HG02840 (cell line): ENCODE measurements at regions not wholly inside any gene's neighbourhood (a gene's known extent, or its start where the extent isn't known, plus 50 kb on each side); places are given as distances from the start of the nearest gene placed in this dataset.

ENCODE experiments used
- ATAC-seq: cut with Tn5 transposase; IDR thresholded peaks from one replicate; pipeline ENCODE4 v1.9.1; 2021; ENCODE audit warnings: mild to moderate bottlenecking, moderate library complexity, moderate number of reproducible peaks; ENCODE audit not compliant: unreplicated experiment, low FRiP score

DNA sequence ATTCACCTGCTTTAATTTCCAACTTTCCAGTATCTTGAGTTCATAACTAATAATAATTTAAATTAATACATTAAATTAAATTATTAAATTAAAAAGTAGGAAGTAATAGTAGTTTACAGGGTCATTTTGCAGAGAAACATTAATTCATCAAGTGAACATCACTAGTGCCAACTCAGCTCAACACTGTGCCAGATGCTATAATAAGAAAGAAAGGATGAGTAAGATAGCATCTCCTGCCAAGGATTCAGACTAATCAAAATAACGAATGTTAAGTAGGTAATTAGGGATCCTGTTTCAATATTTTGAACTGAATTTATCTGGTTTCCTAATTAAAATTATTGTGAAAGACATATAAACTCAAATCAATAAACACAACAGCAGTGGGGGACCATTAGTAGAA, 596.7 kb downstream of the SLC6A15 start:
- no peak for ATAC-seq

- no peak for ATAC-seq
These were observed 599.3 kb downstream of the SLC6A15 start for GRCh38 chr12:84313323-84313675.

DNA sequence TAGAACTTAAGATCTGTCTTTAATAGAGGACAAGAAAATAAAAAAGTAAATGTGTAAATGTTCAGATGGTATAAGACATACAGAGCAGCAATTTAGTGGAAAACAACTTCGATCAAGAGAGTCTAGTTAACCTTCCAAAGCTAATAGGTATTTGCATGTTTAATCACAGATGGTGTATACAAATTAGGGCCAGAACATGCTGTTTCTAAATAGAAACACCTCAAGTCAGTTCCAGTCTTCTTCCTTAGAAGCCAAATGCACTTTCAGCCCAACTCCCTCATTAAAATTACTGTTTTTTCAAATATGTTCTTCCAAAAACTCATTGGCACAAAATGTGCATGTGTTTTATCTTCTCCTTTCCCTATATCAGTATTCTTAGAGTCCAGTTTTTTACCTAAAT, 604.4 kb downstream of the SLC6A15 start:
- ATAC-seq: no peak

- ATAC-seq: no peak
These were observed 607.5 kb downstream of the SLC6A15 start for GRCh38 chr12:84305144-84305543.

- no peak for ATAC-seq
These were observed 618.4 kb downstream of the SLC6A15 start for GRCh38 chr12:84294246-84294645.

GRCh38 chr12:84290168-84290567, 622.4 kb downstream of the SLC6A15 start:
- ATAC-seq: no peak

DNA sequence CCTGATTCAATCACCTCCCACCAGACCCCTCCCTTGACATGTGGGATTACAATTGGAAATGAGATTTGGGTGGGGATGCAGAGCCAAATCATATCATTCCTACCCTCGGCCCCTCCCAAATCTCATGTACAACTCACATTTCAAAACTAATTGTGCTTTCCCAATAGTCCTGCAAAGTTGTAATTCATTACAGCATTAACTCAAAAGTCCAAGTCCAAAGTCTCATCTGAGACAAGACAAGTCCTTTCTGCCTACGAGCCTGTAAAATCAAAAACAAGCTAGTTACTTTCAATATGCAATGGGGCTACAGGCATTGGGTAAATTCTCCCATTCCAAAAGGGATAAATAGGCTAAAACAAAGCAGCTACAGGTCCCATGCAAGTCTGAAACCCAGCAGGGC, 634.6 kb downstream of the SLC6A15 start:
- ATAC-seq: no peak

- ATAC-seq: no peak
These were observed 636.4 kb downstream of the SLC6A15 start for GRCh38 chr12:84276215-84276614.

- no peak for ATAC-seq
These were observed 640.3 kb downstream of the SLC6A15 start for GRCh38 chr12:84272324-84272723.

GRCh38 chr12:84270470-84271140, 642.0 kb downstream of the SLC6A15 start:
- ATAC-seq: no peak

DNA sequence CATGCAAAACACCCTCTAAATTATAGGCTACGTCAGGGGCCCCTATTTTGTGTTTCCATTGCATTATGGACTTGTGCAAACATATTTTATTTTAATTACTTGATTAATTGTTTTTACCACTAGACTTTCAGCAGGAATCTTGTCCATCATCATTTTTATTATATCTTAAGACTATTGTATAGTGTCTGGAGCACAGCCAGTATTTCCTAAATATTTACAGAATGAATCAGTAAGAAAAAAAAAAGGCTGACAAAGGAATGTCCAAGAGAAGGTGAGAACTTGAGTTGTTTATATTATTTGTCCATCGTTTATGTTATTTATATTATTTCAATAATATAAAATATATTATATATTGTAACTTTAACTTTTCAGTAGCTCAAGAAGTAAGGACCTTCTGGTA, 664.7 kb downstream of the SLC6A15 start:
- ATAC-seq: no peak

DNA sequence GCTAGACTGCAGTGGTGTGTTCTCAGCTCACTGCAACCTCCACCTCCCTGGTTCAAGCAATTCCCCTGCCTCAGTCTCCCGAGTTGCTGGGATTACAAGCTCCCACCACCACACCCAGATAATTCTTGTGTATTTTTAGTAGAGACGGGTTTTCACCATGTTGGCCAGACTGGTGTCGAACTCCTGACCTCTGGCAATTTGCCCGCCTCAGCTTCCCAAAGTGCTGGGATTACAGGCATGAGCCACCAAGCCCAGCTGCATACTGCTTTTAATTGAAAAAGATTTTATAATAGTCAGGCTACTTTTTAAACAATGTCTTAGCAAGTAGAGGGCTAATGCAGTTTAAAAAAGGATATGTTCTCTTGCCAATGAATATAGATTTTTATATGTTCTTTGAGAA, 668.9 kb downstream of the SLC6A15 start:
- no peak for ATAC-seq

DNA sequence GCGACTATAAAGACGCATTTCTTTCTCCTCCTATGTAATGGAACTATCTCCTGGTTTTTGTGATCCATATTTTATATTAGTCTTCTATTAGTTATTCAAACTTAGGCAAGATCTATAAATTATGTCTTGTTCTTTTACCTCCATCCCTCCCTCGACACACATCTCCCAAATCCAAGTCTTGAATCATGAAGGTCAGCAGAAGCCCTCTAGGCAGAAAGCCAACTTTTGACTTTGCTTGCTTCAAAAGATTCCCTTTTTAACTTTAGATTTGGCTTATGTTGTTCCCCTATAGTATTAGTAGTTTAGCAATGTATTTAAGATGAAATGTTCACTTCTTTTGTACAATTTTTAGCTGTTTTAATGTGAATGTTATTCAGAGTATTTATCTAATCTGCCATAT, 689.8 kb downstream of the SLC6A15 start:
- ATAC-seq: no peak

GRCh38 chr12:84218406-84218805, 694.2 kb downstream of the SLC6A15 start:
- ATAC-seq: no peak

DNA sequence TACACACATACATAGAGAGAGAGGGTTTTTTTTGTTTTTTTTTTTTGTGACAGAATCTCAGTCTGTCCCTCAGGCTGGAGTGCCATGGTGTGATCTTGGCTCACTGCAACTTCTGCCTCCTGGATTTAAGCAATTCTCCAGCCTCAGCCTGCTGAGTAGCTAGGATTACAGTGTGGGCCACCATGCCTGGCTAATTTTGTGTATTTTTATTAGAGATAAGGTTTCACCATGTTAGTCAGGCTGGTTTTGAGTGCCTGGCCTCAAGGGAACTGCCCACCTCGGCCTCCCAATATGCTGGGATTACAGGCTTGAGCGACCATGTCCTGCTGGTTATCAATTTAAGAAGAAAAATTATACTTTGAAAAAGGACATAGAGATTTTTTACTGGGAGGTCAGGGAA, 710.6 kb downstream of the SLC6A15 start:
- no peak for ATAC-seq

GRCh38 chr12:84198294-84198946, 714.2 kb downstream of the SLC6A15 start:
- ATAC-seq: no peak

DNA sequence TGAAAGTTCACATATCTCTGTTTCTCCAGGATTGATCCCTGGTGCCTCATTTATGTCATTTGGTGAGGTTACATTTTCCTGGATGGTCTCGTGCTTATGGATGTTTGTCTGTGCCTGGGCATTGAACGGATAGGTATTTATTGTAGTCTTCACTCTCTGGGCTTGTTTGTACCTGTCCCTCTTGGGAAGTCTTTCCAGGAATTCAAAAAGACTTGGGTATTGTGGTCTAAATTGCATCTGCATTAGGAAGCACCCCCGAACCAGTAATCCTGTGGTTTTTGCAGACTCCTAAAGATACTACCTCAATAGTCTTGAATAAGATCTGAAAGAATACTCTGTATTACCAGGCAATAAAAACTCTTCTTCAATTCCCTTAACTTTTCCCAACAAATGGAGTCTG, 720.8 kb downstream of the SLC6A15 start:
- ATAC-seq: no peak

DNA sequence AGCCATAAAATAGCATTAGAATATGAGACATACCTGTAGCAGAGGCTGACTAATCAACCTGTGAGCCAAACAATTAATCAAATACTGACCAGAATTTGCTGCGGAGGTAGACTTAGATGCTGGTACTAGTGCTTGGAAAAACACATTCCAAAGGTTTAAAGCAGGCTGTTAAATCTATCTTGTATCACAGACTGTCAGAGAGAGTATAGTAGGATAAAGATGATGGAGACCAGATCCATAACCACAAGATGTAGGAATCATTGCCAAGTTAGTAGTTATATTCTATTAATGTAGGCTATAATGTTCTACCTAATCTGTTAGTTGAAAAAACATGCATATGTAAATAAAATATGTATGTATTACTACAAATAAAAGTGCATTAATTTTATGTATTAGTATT, 726.2 kb downstream of the SLC6A15 start:
- ATAC-seq: no peak

DNA sequence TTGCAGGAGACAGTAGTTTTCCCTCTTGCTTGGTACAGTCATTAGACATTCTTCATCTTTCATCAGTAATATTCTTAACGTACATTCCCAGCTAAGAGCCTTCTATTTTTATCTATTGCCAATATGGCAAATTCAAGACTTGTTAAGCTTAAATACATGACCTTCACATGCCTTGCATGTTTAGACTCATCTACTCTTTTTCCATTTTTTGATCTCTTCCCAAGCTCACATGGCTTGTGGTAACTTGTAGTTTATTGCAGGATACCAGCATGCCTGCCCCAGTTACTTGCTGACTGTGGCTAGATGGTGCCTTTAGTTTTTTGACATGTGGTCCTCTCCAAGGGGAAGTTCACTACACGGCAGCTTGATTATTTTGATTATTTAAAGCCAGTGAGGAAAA, 729.0 kb downstream of the SLC6A15 start:
- no peak for ATAC-seq

GRCh38 chr12:84174115-84174514, 738.5 kb downstream of the SLC6A15 start:
- no peak for ATAC-seq

DNA sequence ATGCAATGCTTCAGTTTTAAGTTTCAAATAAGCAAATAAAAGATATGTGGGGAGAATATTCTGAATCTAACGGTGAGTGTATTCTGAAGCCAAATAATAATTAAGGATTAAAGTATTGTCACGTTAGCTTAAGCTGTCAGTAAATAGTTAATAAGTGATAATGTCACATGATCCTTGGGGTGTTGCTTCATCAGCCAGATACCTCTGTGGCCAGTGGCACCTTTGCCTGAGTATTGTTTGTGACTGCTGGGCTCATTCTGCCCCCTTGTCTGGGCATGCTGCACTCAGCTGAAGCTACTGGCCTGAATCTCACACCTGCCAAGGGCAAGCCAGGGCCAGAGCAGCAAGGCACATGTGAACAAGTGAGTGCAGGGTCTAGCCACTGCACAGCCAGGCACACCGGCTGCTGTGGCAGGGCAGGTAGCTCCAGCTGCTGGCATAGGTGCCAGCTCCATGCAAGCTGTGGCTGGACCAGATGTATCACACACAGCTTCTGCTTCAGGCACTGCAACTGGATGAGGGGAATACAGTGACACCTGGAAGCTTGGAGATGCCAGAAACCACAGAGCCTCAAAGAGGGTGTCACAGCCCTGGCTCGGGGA, 739.7 kb downstream of the SLC6A15 start:
- no peak for ATAC-seq

DNA sequence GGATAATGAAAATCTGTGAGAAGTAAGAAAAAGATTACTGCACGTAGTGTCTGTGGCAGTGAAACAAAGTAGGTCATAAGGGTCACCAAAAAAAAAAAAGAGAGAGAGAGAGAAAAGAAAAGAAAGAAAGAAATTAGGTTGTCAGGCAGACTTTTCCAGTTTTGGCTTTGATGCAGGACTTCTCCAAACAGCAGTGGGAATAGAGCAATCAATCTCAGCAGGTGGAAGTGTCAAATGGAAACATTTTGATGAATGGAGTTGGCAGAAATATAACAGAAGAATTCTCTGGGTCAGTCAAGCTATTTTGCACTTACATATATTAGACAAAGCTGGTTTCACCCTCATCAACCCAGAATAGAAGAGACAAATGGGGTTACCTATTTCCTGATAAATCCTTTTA, 745.8 kb downstream of the SLC6A15 start:
- ATAC-seq: no peak
